H1 (cell line): ENCODE measurements at regions not wholly inside any gene's neighbourhood (a gene's known extent, or its start where the extent isn't known, plus 50 kb on each side); places are given as distances from the start of the nearest gene placed in this dataset.

Experiments
- CTCF ChIA-PET: fragments of 300-600 bp; sonication (Branson Sonifier 250); formaldehyde crosslinking; loops from one replicate; lab custom pipeline; 2021; ENCODE audit not compliant: partially characterized antibody; lab: Charles Lee
- POLR2A ChIA-PET: fragments of 300-600 bp; sonication (Branson Sonifier 250); formaldehyde crosslinking; loops from one replicate; lab custom pipeline; 2021; ENCODE audit warnings: inconsistent platforms; ENCODE audit not compliant: partially characterized antibody; lab: Charles Lee
- DNase-seq, 2 experiments: peaks; one replicate each; pipeline versions ENCODE4 v3.0.0 to v3.0.0-alpha.2; 2010 to 2022; ENCODE audit warnings: low spot score in 2 of 2, low read depth in 1 of 2, mixed read lengths in 1 of 2
- FAIRE-seq: peaks from 2 replicates; lab custom pipeline; 2011; peaks lifted over from hg19 to GRCh38; lab: Jason Lieb, UNC
- H2AFZ ChIP-seq: 2 replicates; pipeline ENCODE4 v1.8.1; 2012; ENCODE audit warnings: low read length, inconsistent platforms
- H2AK5ac ChIP-seq: 2 replicates; pipeline ENCODE4 v1.6.1; 2013; ENCODE audit warnings: low read depth, low read length
- H2BK120ac ChIP-seq: replicated peaks from 2 replicates; pipeline ENCODE3; 2013; ENCODE audit warnings: low read depth, low read length, inconsistent platforms
- H2BK12ac ChIP-seq: 2 replicates; pipeline ENCODE4 v1.6.1; 2013; ENCODE audit warnings: low read depth, low read length
- H2BK15ac ChIP-seq: 2 replicates; pipeline ENCODE4 v1.6.1; 2013; ENCODE audit warnings: low read length
- H2BK20ac ChIP-seq: 2 replicates; pipeline ENCODE4 v1.6.1; 2013; ENCODE audit warnings: low read length
- H2BK5ac ChIP-seq: 2 replicates; pipeline ENCODE4 v1.6.1; 2013; ENCODE audit warnings: low read depth, low read length
- H3K14ac ChIP-seq: 2 replicates; pipeline ENCODE4 v1.6.1; 2013; ENCODE audit warnings: inconsistent platforms; ENCODE audit not compliant: insufficient read length
- H3K18ac ChIP-seq: 2 replicates; pipeline ENCODE4 v1.6.1; 2013; ENCODE audit warnings: low read length; ENCODE audit errors: extremely low read depth
- H3K23ac ChIP-seq: 2 replicates; pipeline ENCODE4 v1.6.1; 2013; ENCODE audit warnings: inconsistent platforms; ENCODE audit not compliant: insufficient read length
- H3K23me2 ChIP-seq: 2 replicates; pipeline ENCODE4 v1.6.1; 2013; ENCODE audit warnings: low read depth, low read length
- H3K27ac ChIP-seq: 2 replicates; pipeline ENCODE4 v1.6.1; 2011; ENCODE audit warnings: low read depth, low read length, inconsistent platforms
- H3K27me3 ChIP-seq, 4 experiments: replicated peaks in 1 of 4; 1 replicate in 1 of 4; 2 replicates in 3 of 4; pipeline versions ENCODE4 v1.6.1 to v1.8.1; 2011 to 2013; ENCODE audit warnings: low read length in 3 of 4, mild to moderate bottlenecking in 3 of 4, inconsistent platforms in 2 of 4, mixed read lengths in 2 of 4, moderate library complexity in 1 of 4; ENCODE audit not compliant: control insufficient read depth in 3 of 4, insufficient read depth in 3 of 4; ENCODE audit errors: extremely low read depth in 1 of 4
- H3K36me3 ChIP-seq, 4 experiments: 2 replicates each; pipeline versions ENCODE4 v1.6.1 to v1.8.1; 2011 to 2013; ENCODE audit warnings: mild to moderate bottlenecking in 4 of 4, low read length in 3 of 4, moderate library complexity in 2 of 4, control low read depth in 1 of 4, inconsistent platforms in 1 of 4; ENCODE audit not compliant: insufficient read depth in 4 of 4, control insufficient read depth in 2 of 4
- H3K4ac ChIP-seq: replicated peaks from 2 replicates; pipeline ENCODE3; 2013; ENCODE audit warnings: low read length, low read depth, mixed read lengths, inconsistent platforms; ENCODE audit not compliant: insufficient read length
- H3K4me1 ChIP-seq, 4 experiments: replicated peaks in 1 of 4; 1 replicate in 1 of 4; 2 replicates in 3 of 4; pipeline versions ENCODE4 v1.6.1 to v1.8.1; 2011 to 2013; ENCODE audit warnings: low read length in 3 of 4, inconsistent platforms in 2 of 4, mixed read lengths in 1 of 4; ENCODE audit not compliant: insufficient read depth in 4 of 4, control insufficient read depth in 3 of 4
- H3K4me2 ChIP-seq, 2 experiments: 2 replicates each; pipeline versions ENCODE4 v1.6.1 to v1.8.1; 2011 to 2013; ENCODE audit warnings: low read depth in 2 of 2, low read length in 2 of 2, control low read depth in 1 of 2, inconsistent platforms in 1 of 2, mild to moderate bottlenecking in 1 of 2; ENCODE audit not compliant: insufficient read depth in 1 of 2
- H3K4me3 ChIP-seq, 4 experiments: fragments of 200-600, 300-600 bp in 1 of 4; sonication (generic), shearing (Covaris generic), sonication (Bioruptor Twin) in 1 of 4; 2 replicates each; pipeline versions ENCODE4 v1.5.1 to v1.8.1; 2011 to 2016; ENCODE audit warnings: low read length in 4 of 4, low read depth in 3 of 4, control low read depth in 2 of 4, inconsistent platforms in 2 of 4, mild to moderate bottlenecking in 2 of 4, mixed read lengths in 1 of 4, moderate library complexity in 1 of 4; ENCODE audit not compliant: insufficient read depth in 2 of 4; ENCODE audit errors: extremely low read depth in 1 of 4
- H3K56ac ChIP-seq: replicated peaks from 2 replicates; pipeline ENCODE3; 2013; ENCODE audit warnings: low read depth, mild to moderate bottlenecking, mixed read lengths, low read length, inconsistent platforms; ENCODE audit not compliant: insufficient read length
- H3K79me1 ChIP-seq: 2 replicates; pipeline ENCODE4 v1.6.1; 2013; ENCODE audit warnings: low read depth, low read length, control low read depth
- H3K79me2 ChIP-seq, 2 experiments: 2 replicates each; pipeline versions ENCODE4 v1.6.1 to v1.8.1; 2012 to 2013; ENCODE audit warnings: low read length in 2 of 2, mild to moderate bottlenecking in 2 of 2, inconsistent platforms in 1 of 2; ENCODE audit not compliant: insufficient read depth in 2 of 2, control insufficient read depth in 1 of 2
- H3K9ac ChIP-seq, 4 experiments: replicated peaks in 1 of 4; 1 replicate in 1 of 4; 2 replicates in 3 of 4; pipeline versions ENCODE4 v1.6.1 to v1.8.1; 2011 to 2013; ENCODE audit warnings: low read depth in 3 of 4, low read length in 3 of 4, control low read depth in 2 of 4, mild to moderate bottlenecking in 2 of 4, moderate library complexity in 2 of 4, inconsistent platforms in 1 of 4; ENCODE audit errors: extremely low read depth in 1 of 4
- H3K9me3 ChIP-seq, 2 experiments: 2 replicates each; pipeline versions ENCODE4 v1.6.1 to v1.8.1; 2012 to 2013; ENCODE audit warnings: mild to moderate bottlenecking in 2 of 2, moderate library complexity in 2 of 2, control low read depth in 1 of 2, inconsistent platforms in 1 of 2, low read depth in 1 of 2, low read length in 1 of 2, mixed read lengths in 1 of 2; ENCODE audit not compliant: insufficient read depth in 2 of 2
- H4K20me1 ChIP-seq, 2 experiments: replicated peaks in 1 of 2; 2 replicates each; pipeline versions ENCODE3 to v1.8.1; 2011 to 2013; ENCODE audit warnings: inconsistent platforms in 2 of 2, low read length in 2 of 2, mild to moderate bottlenecking in 1 of 2; ENCODE audit not compliant: insufficient read depth in 2 of 2, control insufficient read depth in 1 of 2
- H4K5ac ChIP-seq: 2 replicates; pipeline ENCODE4 v1.6.1; 2013; ENCODE audit warnings: low read length, low read depth, mixed read lengths, inconsistent platforms; ENCODE audit not compliant: insufficient read length
- H4K8ac ChIP-seq: 2 replicates; pipeline ENCODE4 v1.8.0; 2013; ENCODE audit warnings: mild to moderate bottlenecking, moderate library complexity, low read length, inconsistent platforms; ENCODE audit not compliant: insufficient read depth; ENCODE audit errors: extremely low read depth
- H4K91ac ChIP-seq: replicated peaks from 2 replicates; pipeline ENCODE3; 2013; ENCODE audit warnings: low read length, mixed read lengths, inconsistent platforms; ENCODE audit not compliant: insufficient read length
- ATF2 ChIP-seq: IDR thresholded peaks from 2 replicates; pipeline ENCODE4 v1.6.1; 2012; ENCODE audit warnings: low read length, inconsistent platforms
- CHD2 ChIP-seq: IDR thresholded peaks from 2 replicates; pipeline ENCODE4 v1.6.1; 2012; ENCODE audit warnings: low read length, improper control_type of control experiment
- EGR1 ChIP-seq: IDR thresholded peaks from 2 replicates; pipeline ENCODE4 v1.6.1; 2011; ENCODE audit warnings: low read depth, low read length, borderline replicate concordance
- KDM1A ChIP-seq: fragments of 200-600, 300-600 bp; sonication (generic); IDR thresholded peaks from 2 replicates; pipeline ENCODE4 v1.7.1; 2016; ENCODE audit warnings: mild to moderate bottlenecking, low read length, borderline replicate concordance
- KDM4A ChIP-seq: IDR thresholded peaks from one replicate; pipeline ENCODE4 v1.7.1; 2012; ENCODE audit warnings: low read depth, mild to moderate bottlenecking, moderate library complexity, low read length, inconsistent platforms; ENCODE audit not compliant: severe bottlenecking
- NANOG ChIP-seq: IDR thresholded peaks from 2 replicates; pipeline ENCODE4 v1.6.1; 2011; ENCODE audit warnings: low read length, low read depth, mild to moderate bottlenecking, inconsistent platforms; ENCODE audit not compliant: insufficient read depth, poor library complexity, severe bottlenecking
- POU5F1 ChIP-seq: IDR thresholded peaks from 2 replicates; pipeline ENCODE4 v1.6.1; 2011; ENCODE audit warnings: low read depth, mild to moderate bottlenecking, low read length, moderate library complexity
- SP4 ChIP-seq: IDR thresholded peaks from 2 replicates; pipeline ENCODE4 v1.6.1; 2012; ENCODE audit warnings: low read length, inconsistent platforms
- WGBS, 2 experiments: shearing (Covaris generic) in 1 of 2; methylation state at CpG; one replicate each; pipeline versions ENCODE4 v1.1.6 to v1.1.7; 2013 to 2015; ENCODE audit warnings: low lambda C conversion rate in 2 of 2, mixed read lengths in 2 of 2, inconsistent platforms in 1 of 2, low coverage in 1 of 2, missing lambda C conversion rate in 1 of 2; ENCODE audit not compliant: insufficient replicate concordance in 2 of 2, insufficient coverage in 1 of 2, insufficient read length in 1 of 2; ENCODE audit errors: extremely low coverage in 1 of 2, missing lambda C conversion rate in 1 of 2; 5-methylcytosine and 5-hydroxymethylcytosine counted together

GRCh38 chr11:36876266-36876665 is 278.2 kb upstream of the RAG2 start:
- Histone ChIP-seq H2AFZ (no peak overlapping the region), H3K27ac (no peak overlapping the region), H4K20me1 (no peaks in the 10 kb centered on the region), H4K91ac (no peak overlapping the region), H3K23ac (no peak overlapping the region), H3K79me1 (no peaks in the 10 kb centered on the region), H3K36me3 (no peaks in the 10 kb centered on the region), H2BK12ac (no peak overlapping the region), H2BK15ac (no peak overlapping the region), H2AK5ac (no peak overlapping the region), H3K27me3 (no peaks in the 10 kb centered on the region), H2BK120ac (no peak overlapping the region), H3K9me3 (no peaks in the 10 kb centered on the region), H3K4ac (no peak overlapping the region), H2BK5ac (no peak overlapping the region), H3K79me2 (no peaks in the 10 kb centered on the region), H4K5ac (no peak overlapping the region), H3K9ac (no peak overlapping the region), H3K23me2 (no peaks in the 10 kb centered on the region), H3K56ac (no peak overlapping the region), H3K18ac (no peak overlapping the region), H3K14ac (no peak overlapping the region), H2BK20ac (no peak overlapping the region)
- CTCF ChIA-PET: no interaction called here
- 90% methylated on average over 1 of the region's 1 CpG; no CpG with 5 or more reads in 1 of the 2 experiments for WGBS, 2 experiments
- no peak for DNase-seq
- POLR2A ChIA-PET: no interaction called here
- TF ChIP-seq KDM1A: no peak
- no peak for TF ChIP-seq KDM4A
- TF ChIP-seq CHD2: no peak
- no peak for TF ChIP-seq ATF2
- TF ChIP-seq NANOG: no peak
- no peak for TF ChIP-seq POU5F1
- no peak for TF ChIP-seq SP4
- TF ChIP-seq EGR1: no peak
- TF ChIP-seq, all 59 proteins: peak for 0
- Histone ChIP-seq H4K8ac (no peak overlapping the region), H3K4me1 (peaks cover 0 to 4% (median 0%) of the 10 kb centered on the region in 4 experiments; a peak in 1 of 7 replicates), H3K4me3 (no peak overlapping the region), H3K4me2 (no peak overlapping the region)
- no peak for FAIRE-seq
